GM19452 (cell line): ENCODE measurements at regions not wholly inside any gene's neighbourhood (a gene's known extent, or its start where the extent isn't known, plus 50 kb on each side); places are given as distances from the start of the nearest gene placed in this dataset.
A peak's percentile ranks its signal among the peaks of the same experiment; 100 is the strongest.
"Not testable (repeated sequence)": the region's sequence is repeated elsewhere in the genome, so short reads cannot be mapped to it uniquely, and the experiment has no call there.

Experiments
- ATAC-seq: cut with Tn5 transposase; IDR thresholded peaks from one replicate; pipeline ENCODE4 v1.9.1; 2021; ENCODE audit not compliant: unreplicated experiment

GRCh38 chr1:121051161-121051790 is 132.9 kb downstream of the FAM72B start:
- not testable (repeated sequence) for ATAC-seq

- ATAC-seq: not testable (repeated sequence)
Measured at GRCh38 chr1:121052081-121052660, 132.0 kb downstream of the FAM72B start.

- not testable (repeated sequence) for ATAC-seq
Measured at GRCh38 chr1:121054928-121055327, 129.2 kb downstream of the FAM72B start.

- ATAC-seq: not testable (repeated sequence)
Measured at GRCh38 chr1:121066925-121067324, 117.2 kb downstream of the FAM72B start.

- ATAC-seq: not testable (repeated sequence)
Measured at GRCh38 chr1:121068738-121069499, 115.2 kb downstream of the FAM72B start.

- not testable (repeated sequence) for ATAC-seq
Measured at GRCh38 chr1:121073852-121074251, 110.3 kb downstream of the FAM72B start.

- not testable (repeated sequence) for ATAC-seq
Measured at GRCh38 chr1:121075254-121075805, 108.8 kb downstream of the FAM72B start.

GRCh38 chr1:121076674-121077073 is 107.5 kb downstream of the FAM72B start:
- peak; percentile 96 for ATAC-seq

- not testable (repeated sequence) for ATAC-seq
Measured at GRCh38 chr1:121079655-121080054, 104.5 kb downstream of the FAM72B start.

GRCh38 chr1:121080197-121080903 is 103.8 kb downstream of the FAM72B start:
- not testable (repeated sequence) for ATAC-seq

GRCh38 chr1:121080904-121081264 is 103.3 kb downstream of the FAM72B start:
- not testable (repeated sequence) for ATAC-seq

GRCh38 chr1:121081625-121082199 is 102.4 kb downstream of the FAM72B start:
- not testable (repeated sequence) for ATAC-seq

GRCh38 chr1:121082995-121083394 is 101.1 kb downstream of the FAM72B start:
- ATAC-seq: not testable (repeated sequence)

GRCh38 chr1:121086249-121086648 is 97.9 kb downstream of the FAM72B start:
- not testable (repeated sequence) for ATAC-seq

- ATAC-seq: not testable (repeated sequence)
Measured at GRCh38 chr1:121087221-121087620, 96.9 kb downstream of the FAM72B start.

- ATAC-seq: not testable (repeated sequence)
Measured at GRCh38 chr1:121088568-121088967, 95.6 kb downstream of the FAM72B start.

GRCh38 chr1:121092329-121092968 is 91.7 kb downstream of the FAM72B start:
- ATAC-seq: not testable (repeated sequence)

GRCh38 chr1:121095014-121095413 is 89.1 kb downstream of the FAM72B start:
- ATAC-seq: not testable (repeated sequence)

- ATAC-seq: peak; percentile 97
Measured at GRCh38 chr1:121097127-121097866, 86.8 kb downstream of the FAM72B start.
